Heart left ventricle (tissue), 16 donors: ENCODE measurements at regions not wholly inside any gene's neighbourhood (a gene's known extent, or its start where the extent isn't known, plus 50 kb on each side); places are given as distances from the start of the nearest gene placed in this dataset.
A peak's percentile ranks its signal among the peaks of the same experiment; 100 is the strongest.
"Not testable (repeated sequence)": the region's sequence is repeated elsewhere in the genome, so short reads cannot be mapped to it uniquely, and the experiment has no call there.

Experiments
- ATAC-seq, 4 donors: fragments of 200-7000 bp; cut with Tn5 transposase; one replicate each; pipeline ENCODE4 v1.9.1; 2020 to 2022; ENCODE audit warnings: moderate library complexity in 4 of 4, mild to moderate bottlenecking in 3 of 4, moderate number of reproducible peaks in 1 of 4
- DNase-seq, 5 donors: peaks; one replicate each; pipeline ENCODE4 v3.0.0-alpha.2; 2020
- H3K27ac ChIP-seq, 12 donors: fragments of 200-600 bp; sonication (generic) in 4 of 12; one replicate each; pipeline versions ENCODE4 v1.5.0 to v1.8.0; 2016 to 2022; ENCODE audit warnings: mild to moderate bottlenecking in 2 of 12
- H3K27me3 ChIP-seq, 9 donors: fragments of 200-600 bp; sonication (generic) in 2 of 9; one replicate each; pipeline versions ENCODE4 v1.5.1 to v1.8.0; 2016 to 2022; ENCODE audit warnings: mild to moderate bottlenecking in 3 of 9
- H3K36me3 ChIP-seq, 9 donors: fragments of 200-600 bp; sonication (generic) in 2 of 9; one replicate each; pipeline versions ENCODE4 v1.5.0 to v1.8.0; 2018 to 2022; ENCODE audit warnings: mild to moderate bottlenecking in 2 of 9
- H3K4me1 ChIP-seq, 12 donors: fragments of 200-600 bp; sonication (generic) in 4 of 12; one replicate each; pipeline versions ENCODE4 v1.5.0 to v1.8.0; 2016 to 2022; ENCODE audit warnings: mild to moderate bottlenecking in 3 of 12
- H3K4me3 ChIP-seq, 12 donors: fragments of 200-600 bp; sonication (generic) in 4 of 12; one replicate each; pipeline versions ENCODE4 v1.5.0 to v1.8.0; 2017 to 2022; ENCODE audit warnings: mild to moderate bottlenecking in 9 of 12, moderate library complexity in 4 of 12
- H3K9me3 ChIP-seq, 12 donors: fragments of 200-600 bp; sonication (generic) in 4 of 12; one replicate each; pipeline versions ENCODE4 v1.5.0 to v1.8.0; 2016 to 2022; ENCODE audit warnings: mild to moderate bottlenecking in 1 of 12
- WGBS, 4 donors: extraction: QIAGEN DNeasy Blood & Tissue Kit in 2 of 4; methylation state at CpG; one replicate each; pipeline versions ENCODE4 v1.1.5 to v1.1.7; 2013 to 2018; 5-methylcytosine and 5-hydroxymethylcytosine counted together
- intact Hi-C, 10 donors: fragments of 100-400 bp; cut with DNase I; formaldehyde crosslinking; loops; one replicate each; pipeline versions ENCODE4 v1.11.1 to v1.14.2; 2022
- donor health status: ischemic (EF 13 %, LVEDD 7.1; RV severe dilation, severe dysfunction).
- donor health status: healthy with polysubstance abuse.
- donor health status: DM: no; HTN: yes; CAD: no.
- donor health status: DM: no; HTN: no; CAD: no.
- donor health status: ischemic (EF 25% LVEDD 6.9; RV normal size, moderate dysfunction).
- donor health status: ischemic (EF 25% LVEDD 5.7; RV mildly dilated, moderate dysfunction).
- donor health status: healthy.
- donor health status: DM: yes; HTN: yes; CAD: no.
- donor health status: ischemic (EF 35%, LVEDD 5.7; RV mildly dilated, moderate dysfunction).
- donor health status: nonischemic (EF 11% LVEDD 7.7; RV severe dilation, severe dysfunction).
- donor health status: DM: yes; HTN: yes; CAD: no.
- donor health status: PGD.
- donor health status: ischemic (EF 29% LVEDD 5.4; RV normal size, mild dysfunction).
- donor health status: nonischemic (EF 23%, LVEDD 6.1; RV moderate dilation, normal function).

GRCh38 chr9:62909447-62909846, 1719.6 kb downstream of the SPATA31A7 start:
- H3K9me3 ChIP-seq, H3K4me1 ChIP-seq, H3K27ac ChIP-seq, DNase-seq, ATAC-seq, H3K27me3 ChIP-seq, H3K4me3 ChIP-seq, intact Hi-C loops, H3K36me3 ChIP-seq: not testable (repeated sequence)
- 79 to 85% (median 81%) methylated on average over 4 to 5 of the region's 8 CpGs for WGBS, 4 donors

DNA sequence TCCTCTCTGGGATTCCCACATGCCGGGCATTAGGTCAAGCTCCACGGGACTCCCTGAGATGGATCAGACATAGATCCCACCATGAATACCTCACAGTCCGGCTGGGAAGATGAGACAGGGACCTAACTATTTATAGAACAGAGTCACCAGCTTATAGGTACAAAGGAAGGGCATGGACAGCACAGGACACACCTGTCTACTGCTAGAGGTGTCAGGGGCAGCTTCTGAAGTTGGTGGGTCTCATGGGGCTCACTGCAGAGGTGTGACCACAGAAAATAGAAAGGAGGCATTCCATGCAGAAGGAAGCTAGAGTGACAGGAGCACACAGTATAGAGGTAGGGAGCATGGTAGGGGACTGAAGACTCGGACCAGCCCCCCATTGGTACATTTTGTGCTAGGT, 1722.4 kb downstream of the SPATA31A7 start:
- H3K4me1 ChIP-seq, ATAC-seq, H3K9me3 ChIP-seq, intact Hi-C loops, H3K27me3 ChIP-seq, H3K4me3 ChIP-seq, H3K36me3 ChIP-seq, H3K27ac ChIP-seq: not testable (repeated sequence)
- no CpG with 5 or more reads among the region's 4 CpGs for WGBS, 4 donors
- DNase-seq: peak in 1 of 5 donors; percentile 4

DNA sequence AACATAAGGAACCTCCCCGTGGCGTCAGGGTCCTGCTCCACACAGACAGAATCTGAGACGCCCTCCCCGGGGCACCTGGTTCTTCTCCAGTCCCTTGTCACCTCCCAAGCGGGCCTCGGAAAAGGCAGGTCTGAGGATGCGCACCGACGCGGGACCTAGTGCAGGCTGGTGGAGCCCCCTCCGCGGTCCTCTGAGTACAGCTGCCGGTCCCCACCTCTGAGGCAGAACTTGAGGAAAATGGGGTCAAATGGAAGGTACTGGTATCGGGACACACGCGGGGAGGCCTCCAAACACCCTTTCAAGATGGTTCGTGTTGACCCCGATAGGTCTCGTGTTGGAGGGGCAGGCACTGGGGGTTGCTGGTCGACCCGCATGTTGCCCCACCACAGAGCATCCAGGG, 1725.3 kb downstream of the SPATA31A7 start:
- H3K4me1 ChIP-seq, H3K27me3 ChIP-seq, H3K27ac ChIP-seq, H3K9me3 ChIP-seq, DNase-seq, H3K36me3 ChIP-seq, ATAC-seq, intact Hi-C loops, H3K4me3 ChIP-seq: not testable (repeated sequence)
- 34 to 44% (median 39%) methylated on average over 8 to 13 of the region's 21 CpGs for WGBS, 4 donors

- peak; percentile 100 for ATAC-seq
- peak in 2 of 5 donors; percentile 14 to 17 for DNase-seq
- peak overlapping the region in 1 of 12 donors; percentile 34 for H3K4me3 ChIP-seq
- H3K4me1 ChIP-seq, intact Hi-C loops, H3K36me3 ChIP-seq, H3K9me3 ChIP-seq, H3K27ac ChIP-seq, H3K27me3 ChIP-seq: not testable (repeated sequence)
- WGBS, 4 donors: 1 to 4% methylated on average over 11 to 15 of the region's 32 CpGs; no CpG with 5 or more reads in 2 of the 4 donors
Measured at GRCh38 chr9:62915661-62916060, 1725.8 kb downstream of the SPATA31A7 start.

DNA sequence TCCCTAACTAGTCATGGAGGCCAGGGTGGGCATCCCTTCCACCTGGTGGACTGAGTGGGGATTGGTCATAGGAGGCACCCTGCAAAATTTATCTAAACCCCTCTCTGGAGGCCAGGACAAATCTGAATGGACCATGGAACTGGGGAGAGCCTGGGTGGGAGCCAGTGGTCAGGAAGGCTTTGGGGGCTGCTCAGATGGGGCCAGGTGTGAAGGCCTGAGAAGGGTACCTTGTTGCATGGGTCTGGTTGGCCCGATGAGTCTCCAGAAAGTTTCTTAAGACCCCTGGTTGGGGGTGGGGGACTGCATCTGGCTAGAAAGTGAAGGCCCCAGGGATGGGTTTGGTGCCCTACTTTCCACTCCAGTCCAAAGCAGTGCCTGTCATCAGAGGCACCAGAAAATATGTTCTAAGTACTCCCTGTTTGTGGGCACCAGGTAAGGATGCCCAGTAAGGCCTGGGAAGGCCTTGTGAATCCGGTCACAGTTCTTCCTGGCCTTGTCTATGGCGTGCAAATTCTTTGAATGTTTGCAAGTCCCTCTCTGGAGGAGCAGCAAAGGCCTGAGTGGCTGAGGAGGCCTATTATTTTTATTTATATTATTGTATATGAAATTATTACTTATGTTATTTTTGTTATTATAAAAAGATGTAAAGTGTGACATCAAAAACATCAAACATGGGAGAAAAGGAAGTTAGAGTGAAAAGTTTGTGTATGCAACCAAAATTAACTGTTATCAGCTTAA, 1729.0 kb downstream of the SPATA31A7 start:
- H3K9me3 ChIP-seq, H3K4me3 ChIP-seq, H3K36me3 ChIP-seq, H3K4me1 ChIP-seq, intact Hi-C loops, H3K27me3 ChIP-seq, ATAC-seq, H3K27ac ChIP-seq: not testable (repeated sequence)
- 86 to 95% (median 90%) methylated on average over 3 of the region's 3 CpGs for WGBS, 4 donors
- DNase-seq: peak in 1 of 5 donors; percentile 3

DNA sequence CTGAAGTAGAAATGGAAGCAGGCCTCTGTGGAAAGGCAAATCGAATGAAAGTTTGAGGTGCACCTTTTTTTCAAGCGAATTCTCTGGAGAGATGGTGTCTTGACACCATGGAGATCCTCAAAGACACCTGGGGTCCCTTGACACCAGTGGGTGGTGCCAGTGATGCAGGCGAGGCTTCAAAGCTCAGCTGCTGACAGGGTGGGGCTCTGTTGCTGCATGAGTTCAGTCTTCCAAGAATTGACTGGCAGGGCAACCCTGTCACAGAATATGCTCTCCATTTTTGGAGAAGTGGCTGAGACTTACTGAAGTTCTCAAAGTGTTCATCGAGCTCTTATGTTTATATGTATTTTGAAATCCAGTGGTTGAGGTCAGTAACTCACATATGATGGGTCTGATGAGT, 1741.6 kb downstream of the SPATA31A7 start:
- ATAC-seq, H3K27ac ChIP-seq, DNase-seq, H3K4me1 ChIP-seq, intact Hi-C loops, H3K36me3 ChIP-seq, H3K4me3 ChIP-seq, H3K27me3 ChIP-seq, H3K9me3 ChIP-seq: not testable (repeated sequence)
- WGBS, 4 donors: no CpG with 5 or more reads among the region's 4 CpGs

GRCh38 chr9:62952840-62953239, 1763.0 kb downstream of the SPATA31A7 start:
- DNase-seq, H3K4me1 ChIP-seq, H3K36me3 ChIP-seq, H3K27ac ChIP-seq, intact Hi-C loops, H3K27me3 ChIP-seq, H3K9me3 ChIP-seq, H3K4me3 ChIP-seq: not testable (repeated sequence)
- WGBS, 4 donors: no CpG with 5 or more reads among the region's 2 CpGs
- ATAC-seq: peak in 1 of 4 donors; percentile 13
